ENCODE measurements at regions not wholly inside any gene's neighbourhood (a gene's known extent, or its start where the extent isn't known, plus 50 kb on each side); places are given as distances from the start of the nearest gene placed in this dataset.

- Histone ChIP-seq H3K4me3 (no peak overlapping the region), H3K4me2 (no peak overlapping the region), H3K9me3 (no peaks in the 10 kb centered on the region), H3K4me1 (no peaks in the 10 kb centered on the region), H3K27ac (no peak overlapping the region)
- ATAC-seq (no peak), FAIRE-seq (no peak), DNase-seq (ENCODE audit: low read depth in 1 of 2, low spot score in 1 of 2) (no peak)
- ChIA-PET CTCF (no interaction called here), POLR2A (no interaction called here)
- TF ChIP-seq USF2 (IDR thresholded peaks at IDR 0.05) (no peak), JUNB (IDR thresholded peaks at IDR 0.05) (no peak), CHD2 (IDR thresholded peaks at IDR 0.05; ENCODE audit: low read length, partially characterized antibody) (no peak), ZSCAN20 (CRISPR knock-in tag; IDR thresholded peaks at IDR 0.05) (no peak), MAFK (IDR thresholded peaks at IDR 0.05; ENCODE audit: partially characterized antibody) (no peak), FOXS1 (CRISPR knock-in tag; IDR thresholded peaks at IDR 0.05) (no peak), HOXB13 (CRISPR knock-in tag; IDR thresholded peaks at IDR 0.05; ENCODE audit: low read depth) (no peak), HOXB5 (CRISPR knock-in tag; IDR thresholded peaks at IDR 0.05) (no peak), KDM5A (IDR thresholded peaks at IDR 0.05) (no peak)
- 0% methylated on average over 1 of the region's 1 CpG for WGBS (ENCODE audit: missing lambda C conversion rate)
These were observed 79.9 kb upstream of the PLPPR5 start for GRCh38 chr1:99084562-99084961.

- POLR2A ChIA-PET: no interaction called here
- CTCF ChIA-PET: no interaction called here
- 5% methylated on average over 1 of the region's 1 CpG for WGBS (ENCODE audit: missing lambda C conversion rate)
These were observed 81.4 kb upstream of the PLPPR5 start for GRCh38 chr1:99086057-99086456.

GRCh38 chr1:99098589-99098988 lies 93.9 kb upstream of the PLPPR5 start:
- ChIA-PET CTCF (no interaction called here), POLR2A (no interaction called here)
- DNase-seq (ENCODE audit: low read depth in 1 of 2, low spot score in 1 of 2) (no peak), FAIRE-seq (no peak), ATAC-seq (no peak)
- H3K4me3 ChIP-seq: no peak overlapping the region
- no peak overlapping the region for H3K27ac ChIP-seq
- H3K4me1 ChIP-seq: no peaks in the 10 kb centered on the region
- H3K9me3 ChIP-seq: no peaks in the 10 kb centered on the region
- TF ChIP-seq HOXA7 (CRISPR knock-in tag; IDR thresholded peaks at IDR 0.05): no peak
- no peak for TF ChIP-seq USF2 (IDR thresholded peaks at IDR 0.05)
- no peak for TF ChIP-seq NFE2L2 (conservative IDR thresholded peaks at IDR 0.05; ENCODE audit: low read length)
- no peak for TF ChIP-seq ESRRA (IDR thresholded peaks at IDR 0.05; ENCODE audit: borderline replicate concordance, low read length)
- TF ChIP-seq POLR2A (IDR thresholded peaks at IDR 0.05; ENCODE audit: low read length): no peak
- no peak for TF ChIP-seq CBX2 (IDR thresholded peaks at IDR 0.05; ENCODE audit: borderline replicate concordance, low read depth)
- no peak for TF ChIP-seq MAFK (IDR thresholded peaks at IDR 0.05; ENCODE audit: partially characterized antibody)
- no peak for TF ChIP-seq SMC3 (IDR thresholded peaks at IDR 0.05)
- no peak overlapping the region for H3K4me2 ChIP-seq
- 0% methylated on average over 1 of the region's 1 CpG for WGBS (ENCODE audit: missing lambda C conversion rate)

More at GRCh38 chr1:99086057-99086456, 81.4 kb upstream of the PLPPR5 start:
- TF ChIP-seq PHF8 (IDR thresholded peaks at IDR 0.05; ENCODE audit: borderline replicate concordance, low read depth) (no peak), ZFP36 (IDR thresholded peaks at IDR 0.05; ENCODE audit: borderline replicate concordance, partially characterized antibody) (no peak), ESRRA (IDR thresholded peaks at IDR 0.05; ENCODE audit: borderline replicate concordance, low read length) (no peak), HOXB13 (CRISPR knock-in tag; IDR thresholded peaks at IDR 0.05; ENCODE audit: low read depth) (no peak), HMGXB4 (CRISPR knock-in tag; IDR thresholded peaks at IDR 0.05; ENCODE audit: borderline replicate concordance) (no peak), HOXA7 (CRISPR knock-in tag; IDR thresholded peaks at IDR 0.05) (no peak), BHLHE40 (IDR thresholded peaks at IDR 0.05; ENCODE audit: low read depth, low read length) (no peak), KDM1A (IDR thresholded peaks at IDR 0.05; ENCODE audit: low read depth) (no peak), ZC3H11A (IDR thresholded peaks at IDR 0.05) (no peak)
- H3K4me2 ChIP-seq: no peak overlapping the region
- FAIRE-seq (no peak), DNase-seq (ENCODE audit: low read depth in 1 of 2, low spot score in 1 of 2) (no peak), ATAC-seq (no peak)
- H3K4me3 ChIP-seq: no peak overlapping the region
- no peaks in the 10 kb centered on the region for H3K9me3 ChIP-seq
- H3K4me1 ChIP-seq: no peaks in the 10 kb centered on the region
- H3K27ac ChIP-seq: no peak overlapping the region

All from A549 (cell line).